ENCODE measurements at regions not wholly inside any gene's neighbourhood (a gene's known extent, or its start where the extent isn't known, plus 50 kb on each side); places are given as distances from the start of the nearest gene placed in this dataset.

DNA sequence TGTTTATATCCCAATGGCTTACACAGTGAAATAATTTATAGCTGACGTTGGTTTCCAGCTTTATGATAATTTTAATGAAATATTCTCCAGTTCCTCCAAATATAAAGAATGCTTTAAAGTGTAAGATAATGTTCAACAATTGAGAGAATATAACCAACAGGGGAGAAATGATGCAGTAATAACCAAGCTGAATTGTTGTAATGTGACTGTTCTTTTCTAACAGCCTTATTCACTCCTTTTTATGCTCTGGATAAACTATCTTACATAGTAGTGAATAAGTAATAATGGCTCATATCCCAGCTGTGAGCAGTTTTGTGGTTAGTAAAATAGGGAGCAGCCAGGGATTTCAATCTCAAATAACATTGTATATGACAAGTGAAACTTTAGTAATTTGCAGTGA, 2348.7 kb upstream of the ACO1 start:
- DNase-seq: no peak
- 29 to 43% methylated on average over 1 of the region's 1 CpG for WGBS, 2 donors
- Histone ChIP-seq H3K9me3 (no peaks in the 10 kb centered on the region), H3K36me3 (ENCODE audit: low read depth, missing control alignments) (no peaks in the 10 kb centered on the region), H3K27me3 (no peaks in the 10 kb centered on the region), H3K27ac (no peak overlapping the region), H3K4me1 (no peaks in the 10 kb centered on the region), H3K4me3 (no peak overlapping the region)
- intact Hi-C loops (cut with DNase I; ENCODE audit: low total_unique reads): no loop called here
- TF ChIP-seq, protein P1, sequence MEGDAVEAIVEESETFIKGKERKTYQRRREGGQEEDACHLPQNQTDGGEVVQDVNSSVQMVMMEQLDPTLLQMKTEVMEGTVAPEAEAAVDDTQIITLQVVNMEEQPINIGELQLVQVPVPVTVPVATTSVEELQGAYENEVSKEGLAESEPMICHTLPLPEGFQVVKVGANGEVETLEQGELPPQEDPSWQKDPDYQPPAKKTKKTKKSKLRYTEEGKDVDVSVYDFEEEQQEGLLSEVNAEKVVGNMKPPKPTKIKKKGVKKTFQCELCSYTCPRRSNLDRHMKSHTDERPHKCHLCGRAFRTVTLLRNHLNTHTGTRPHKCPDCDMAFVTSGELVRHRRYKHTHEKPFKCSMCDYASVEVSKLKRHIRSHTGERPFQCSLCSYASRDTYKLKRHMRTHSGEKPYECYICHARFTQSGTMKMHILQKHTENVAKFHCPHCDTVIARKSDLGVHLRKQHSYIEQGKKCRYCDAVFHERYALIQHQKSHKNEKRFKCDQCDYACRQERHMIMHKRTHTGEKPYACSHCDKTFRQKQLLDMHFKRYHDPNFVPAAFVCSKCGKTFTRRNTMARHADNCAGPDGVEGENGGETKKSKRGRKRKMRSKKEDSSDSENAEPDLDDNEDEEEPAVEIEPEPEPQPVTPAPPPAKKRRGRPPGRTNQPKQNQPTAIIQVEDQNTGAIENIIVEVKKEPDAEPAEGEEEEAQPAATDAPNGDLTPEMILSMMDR (IDR thresholded peaks at IDR 0.05): no peak
- no peak for TF ChIP-seq POLR2A (IDR thresholded peaks at IDR 0.05)

GRCh38 chr9:30036558-30036957, 2347.9 kb upstream of the ACO1 start:
- no peak overlapping the region for H3K4me3 ChIP-seq
- no peak for TF ChIP-seq POLR2A (IDR thresholded peaks at IDR 0.05)
- TF ChIP-seq, protein P1 (IDR thresholded peaks at IDR 0.05): no peak
- H3K27me3 ChIP-seq: no peaks in the 10 kb centered on the region
- no peaks in the 10 kb centered on the region for H3K9me3 ChIP-seq
- no peak for DNase-seq
- H3K4me1 ChIP-seq: no peaks in the 10 kb centered on the region
- no peaks in the 10 kb centered on the region for H3K36me3 ChIP-seq (ENCODE audit: low read depth, missing control alignments)
- WGBS, 2 donors: 25 to 79% methylated on average over 1 of the region's 1 CpG
- intact Hi-C loops (cut with DNase I; ENCODE audit: low total_unique reads): no loop called here
- no peak overlapping the region for H3K27ac ChIP-seq

DNA sequence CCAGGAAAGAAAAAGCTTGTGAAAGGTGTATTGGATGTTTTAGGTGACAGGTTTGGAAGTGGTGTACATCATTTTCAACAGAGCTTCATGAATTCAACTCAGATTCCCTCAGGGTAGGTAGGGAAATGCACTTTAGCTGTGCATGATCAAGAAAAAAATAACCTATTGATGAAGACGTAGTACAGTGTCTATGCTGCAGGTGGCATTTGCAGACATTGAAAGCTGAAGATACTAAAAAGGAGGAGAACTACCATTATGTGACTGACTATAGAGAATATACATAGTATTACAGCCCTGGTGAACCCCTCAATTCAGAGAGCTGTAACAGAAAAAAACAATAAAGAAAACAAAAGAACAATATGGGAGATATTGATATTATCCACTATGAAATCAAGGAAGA, 2344.7 kb upstream of the ACO1 start:
- WGBS, 2 donors: 59 to 74% methylated on average over 1 of the region's 1 CpG
- TF ChIP-seq POLR2A (IDR thresholded peaks at IDR 0.05): no peak
- TF ChIP-seq, protein P1 (IDR thresholded peaks at IDR 0.05): no peak
- intact Hi-C loops (cut with DNase I; ENCODE audit: low total_unique reads): no loop called here

DNA sequence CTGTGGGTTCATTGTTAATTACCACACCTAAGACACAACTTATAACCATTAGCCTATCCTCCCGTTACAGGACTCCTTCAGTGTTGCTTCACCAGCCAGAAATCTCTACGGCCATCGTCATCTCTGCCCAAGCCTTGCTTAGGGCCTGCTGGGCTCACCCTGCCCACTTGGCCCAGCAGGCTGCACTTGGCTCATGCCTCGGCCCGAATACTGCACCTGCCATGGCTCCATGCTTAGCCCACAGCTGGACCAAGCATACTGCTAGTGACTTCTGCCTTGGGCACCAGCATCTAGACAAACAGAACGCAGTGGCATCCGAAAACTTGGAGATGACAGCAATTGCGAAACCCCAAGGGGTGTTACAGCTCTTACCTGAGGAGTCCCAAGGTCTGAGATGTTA, 2336.0 kb upstream of the ACO1 start:
- TF ChIP-seq, protein P1 (IDR thresholded peaks at IDR 0.05): no peak
- TF ChIP-seq POLR2A (IDR thresholded peaks at IDR 0.05): no peak
- H3K36me3 ChIP-seq (ENCODE audit: low read depth, missing control alignments): no peaks in the 10 kb centered on the region

More for the DNA sequence above, 2344.7 kb upstream of the ACO1 start:
- H3K4me3 ChIP-seq: no peak overlapping the region
- DNase-seq: no peak
- no peaks in the 10 kb centered on the region for H3K4me1 ChIP-seq
- H3K27ac ChIP-seq: no peak overlapping the region
- no peaks in the 10 kb centered on the region for H3K9me3 ChIP-seq
- H3K27me3 ChIP-seq: no peaks in the 10 kb centered on the region
- H3K36me3 ChIP-seq (ENCODE audit: low read depth, missing control alignments): no peaks in the 10 kb centered on the region

GRCh38 chr9:30058463-30058862, 2326.0 kb upstream of the ACO1 start:
- intact Hi-C loops (cut with DNase I; ENCODE audit: low total_unique reads): no loop called here
- no peak for TF ChIP-seq POLR2A (IDR thresholded peaks at IDR 0.05)
- TF ChIP-seq, protein P1 (IDR thresholded peaks at IDR 0.05): no peak
- H3K4me3 ChIP-seq: no peak overlapping the region
- no peaks in the 10 kb centered on the region for H3K4me1 ChIP-seq
- H3K36me3 ChIP-seq (ENCODE audit: low read depth, missing control alignments): no peaks in the 10 kb centered on the region
- no peak overlapping the region for H3K27ac ChIP-seq
- no peak for DNase-seq
- 60 to 67% methylated on average over 1 of the region's 1 CpG for WGBS, 2 donors
- no peaks in the 10 kb centered on the region for H3K27me3 ChIP-seq
- H3K9me3 ChIP-seq: no peaks in the 10 kb centered on the region

More for the DNA sequence above, 2336.0 kb upstream of the ACO1 start:
- no peak overlapping the region for H3K4me3 ChIP-seq
- intact Hi-C loops (cut with DNase I; ENCODE audit: low total_unique reads): no loop called here
- WGBS, 2 donors: 89 to 98% methylated on average over 3 to 8 of the region's 8 CpGs
- H3K4me1 ChIP-seq: no peaks in the 10 kb centered on the region
- no peaks in the 10 kb centered on the region for H3K9me3 ChIP-seq
- no peak for DNase-seq
- no peak overlapping the region for H3K27ac ChIP-seq
- no peaks in the 10 kb centered on the region for H3K27me3 ChIP-seq

All from testis (tissue), 2 donors.